GM12873 (cell line): ENCODE measurements at regions not wholly inside any gene's neighbourhood (a gene's known extent, or its start where the extent isn't known, plus 50 kb on each side); places are given as distances from the start of the nearest gene placed in this dataset.

ENCODE experiments used
- CTCF ChIP-seq: IDR thresholded peaks from 2 replicates; pipeline ENCODE4 v1.5.1; 2012; ENCODE audit warnings: low read depth, mild to moderate bottlenecking, moderate library complexity, low read length, control low read depth; ENCODE audit not compliant: insufficient read depth; ENCODE audit errors: missing control alignments

- no peak for TF ChIP-seq CTCF
Measured at GRCh38 chr16:52713740-52714139, 166.8 kb upstream of the TOX3 start.

DNA sequence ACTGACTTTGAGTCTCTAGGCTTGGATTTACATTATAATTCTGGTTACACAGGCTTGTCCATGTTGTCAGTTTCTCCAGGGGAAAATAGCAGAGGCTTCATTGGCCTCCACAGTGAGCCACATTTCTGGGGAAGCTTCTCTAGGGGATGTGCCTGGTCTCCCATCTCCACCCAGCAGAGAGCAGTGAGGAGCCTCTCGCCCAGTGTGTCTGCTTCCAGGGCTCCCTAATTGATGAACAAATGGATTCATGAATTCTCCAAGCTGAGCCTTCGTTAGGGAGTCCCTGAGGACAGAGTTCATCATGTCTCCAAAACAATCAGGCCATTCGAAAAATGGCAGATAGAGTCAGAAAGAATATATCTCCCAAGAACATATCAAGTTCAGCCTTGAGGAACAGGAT, 162.4 kb upstream of the TOX3 start:
- no peak for TF ChIP-seq CTCF

GRCh38 chr16:52708476-52708875, 161.5 kb upstream of the TOX3 start:
- no peak for TF ChIP-seq CTCF

DNA sequence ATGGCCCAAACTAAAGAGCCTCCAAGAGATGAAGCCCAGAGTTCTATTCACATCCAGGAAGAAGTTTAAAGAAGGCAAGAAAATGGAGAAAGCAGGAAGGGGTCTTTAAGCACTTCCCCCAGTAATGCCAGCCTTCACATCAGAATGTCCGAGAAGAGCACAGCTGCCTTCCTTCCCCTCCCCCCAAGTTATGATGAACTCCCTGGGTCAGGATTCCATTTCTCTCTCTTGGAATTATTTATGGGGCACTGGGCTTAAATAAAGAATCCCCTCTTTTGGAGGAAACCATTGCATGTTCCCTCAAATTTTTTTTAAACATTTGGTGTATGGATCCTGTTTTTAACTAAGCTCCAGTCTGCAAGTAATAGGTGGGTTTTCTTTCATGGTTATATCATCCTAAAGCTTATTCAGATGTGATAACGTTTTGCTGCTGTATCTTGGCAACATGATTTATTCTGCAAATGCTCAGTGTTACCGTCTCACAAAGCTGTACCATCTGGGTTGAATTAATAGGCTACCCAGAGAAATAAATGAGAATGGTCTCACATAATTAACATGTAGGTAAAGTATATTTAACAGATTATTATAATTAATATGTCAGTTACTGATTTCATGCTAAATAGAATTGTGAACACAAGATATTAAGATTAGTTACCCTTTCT, 160.9 kb upstream of the TOX3 start:
- no peak for TF ChIP-seq CTCF

DNA sequence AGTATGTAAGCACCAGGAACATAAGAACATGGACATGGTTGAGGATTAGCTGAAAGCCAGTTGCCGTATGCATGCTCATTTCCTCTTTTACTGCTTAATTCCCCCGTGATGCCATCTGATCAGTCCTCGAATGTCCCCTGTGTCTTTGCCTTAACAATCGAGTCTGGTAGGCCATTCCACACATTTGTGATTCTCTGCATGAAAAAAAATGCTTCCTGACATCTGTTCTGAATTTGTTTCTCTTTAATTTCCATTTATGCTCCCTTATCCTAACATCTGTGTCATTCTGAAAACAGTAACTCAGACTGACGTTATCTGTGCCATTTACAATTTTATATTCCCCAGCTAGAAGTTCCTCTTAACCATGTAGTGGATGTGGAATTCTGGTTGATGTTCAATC, 158.2 kb upstream of the TOX3 start:
- TF ChIP-seq CTCF: no peak

DNA sequence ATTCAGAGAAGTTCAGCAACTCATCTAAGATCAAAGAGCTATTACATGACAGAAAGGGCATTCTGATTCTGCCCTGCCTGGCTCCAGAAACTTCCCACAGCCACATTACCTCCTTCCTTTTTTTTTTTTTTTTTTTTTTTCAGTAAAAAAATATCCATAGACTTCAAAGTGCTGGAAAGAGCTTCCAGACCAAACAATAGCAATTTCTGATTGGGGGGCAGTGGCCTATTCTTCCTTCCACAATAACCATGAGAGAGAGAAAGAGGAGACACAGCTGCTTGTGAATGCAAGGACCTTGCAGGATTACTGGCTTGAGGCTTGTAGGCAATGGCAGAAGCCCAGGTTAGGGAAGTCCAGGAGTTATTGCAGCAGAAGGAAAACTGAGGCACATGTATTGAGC, 151.0 kb upstream of the TOX3 start:
- no peak for TF ChIP-seq CTCF

DNA sequence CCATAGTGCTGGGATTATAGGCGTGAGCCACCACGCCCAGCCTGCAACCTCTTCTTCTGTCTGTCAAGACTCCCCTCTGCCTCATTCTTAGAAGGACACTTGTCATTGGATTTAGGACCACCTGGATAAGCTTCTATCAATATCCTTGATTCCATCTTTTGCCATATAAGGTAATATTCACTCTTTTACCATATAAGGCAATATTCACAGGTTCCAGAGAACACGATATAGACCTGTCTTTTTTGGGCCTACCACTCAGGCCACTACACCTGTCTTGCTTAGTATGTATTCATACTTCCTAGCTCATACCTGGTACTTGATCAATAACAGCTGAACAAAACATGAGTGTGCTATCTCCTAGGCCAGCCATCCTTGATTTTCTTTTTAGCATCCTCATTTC, 149.2 kb upstream of the TOX3 start:
- no peak for TF ChIP-seq CTCF
